ENCODE measurements at regions not wholly inside any gene's neighbourhood (a gene's known extent, or its start where the extent isn't known, plus 50 kb on each side); places are given as distances from the start of the nearest gene placed in this dataset.

DNA sequence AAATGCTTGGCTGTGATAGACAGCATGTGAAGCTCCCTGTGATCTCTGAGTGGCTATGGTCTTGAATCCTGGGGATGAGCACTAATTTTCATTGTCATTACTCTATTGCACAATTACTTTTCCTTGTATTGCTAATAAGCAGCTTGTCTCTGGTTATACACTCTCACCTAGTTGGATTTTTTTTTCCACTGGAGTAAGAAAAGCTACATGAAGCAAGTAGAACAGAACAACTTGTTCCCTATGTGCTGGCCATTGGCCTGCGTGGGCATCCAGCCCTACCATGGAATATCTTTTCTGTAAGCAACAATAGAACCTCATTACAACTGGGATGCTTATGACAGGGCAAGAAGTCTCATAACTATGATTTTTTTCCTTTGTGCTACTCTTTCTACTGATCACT, 807.4 kb downstream of the TNS3 start:
- H3K9me3 ChIP-seq (ENCODE audit: control extremely low read depth in 1 of 3, control insufficient read depth in 2 of 3, insufficient read depth in 1 of 3, low read length in 2 of 3): peaks cover 0 to 3% (median 0%) of the 10 kb centered on the region in 3 donors
- Mint-ChIP-seq H3K4me3 (no peak overlapping the region), H3K27ac (no peak overlapping the region), H3K4me1 (no peaks in the 10 kb centered on the region), H3K9me3 (ENCODE audit: insufficient read depth) (peaks cover 3% of the 10 kb centered on the region), H3K27me3 (no peaks in the 10 kb centered on the region)
- intact Hi-C loops (cut with micrococcal nuclease): no loop called here
- ChIA-PET POLR2A (no interaction called here), CTCF (no interaction called here)
- no peak overlapping the region for H3K4me3 ChIP-seq (ENCODE audit: control extremely low read depth in 1 of 5, extremely low read depth in 1 of 5, insufficient read depth in 1 of 5, low read depth in 2 of 5, low read length in 4 of 5)
- no peaks in the 10 kb centered on the region for H3K36me3 ChIP-seq (replicated peaks in 1 of 2; ENCODE audit: control extremely low read depth in 1 of 2, control insufficient read depth in 1 of 2, extremely low read depth in 1 of 2, insufficient read depth in 2 of 2, low read length in 1 of 2)
- H3K9ac ChIP-seq (ENCODE audit: low read length): no peak overlapping the region
- 86% methylated on average over 1 of the region's 1 CpG for WGBS (ENCODE audit: insufficient coverage)
- H4K20me1 ChIP-seq (ENCODE audit: control insufficient read depth, insufficient read depth, low read length, poor library complexity, severe bottlenecking): no peaks in the 10 kb centered on the region
- H3K79me2 ChIP-seq (ENCODE audit: control insufficient read depth, insufficient read depth, low read length): no peaks in the 10 kb centered on the region
- H3K4me1 ChIP-seq (ENCODE audit: control insufficient read depth in 2 of 2, insufficient read depth in 2 of 2, low read length in 2 of 2): no peaks in the 10 kb centered on the region
- peaks cover 0 to 3% (median 0%) of the 10 kb centered on the region in 4 experiments for H3K27me3 ChIP-seq (replicated peaks in 1 of 4; ENCODE audit: control extremely low read depth in 1 of 4, control insufficient read depth in 3 of 4, insufficient read depth in 4 of 4, low read length in 3 of 4)
- no peak overlapping the region for H2AFZ ChIP-seq (ENCODE audit: insufficient read depth, low read depth, low read length, poor library complexity, severe bottlenecking)
- no peak for TF ChIP-seq EZH2 (IDR thresholded peaks at IDR 0.05; ENCODE audit: borderline replicate concordance, insufficient read depth, low read depth, low read length, poor library complexity, severe bottlenecking)
- TF ChIP-seq, protein P1, sequence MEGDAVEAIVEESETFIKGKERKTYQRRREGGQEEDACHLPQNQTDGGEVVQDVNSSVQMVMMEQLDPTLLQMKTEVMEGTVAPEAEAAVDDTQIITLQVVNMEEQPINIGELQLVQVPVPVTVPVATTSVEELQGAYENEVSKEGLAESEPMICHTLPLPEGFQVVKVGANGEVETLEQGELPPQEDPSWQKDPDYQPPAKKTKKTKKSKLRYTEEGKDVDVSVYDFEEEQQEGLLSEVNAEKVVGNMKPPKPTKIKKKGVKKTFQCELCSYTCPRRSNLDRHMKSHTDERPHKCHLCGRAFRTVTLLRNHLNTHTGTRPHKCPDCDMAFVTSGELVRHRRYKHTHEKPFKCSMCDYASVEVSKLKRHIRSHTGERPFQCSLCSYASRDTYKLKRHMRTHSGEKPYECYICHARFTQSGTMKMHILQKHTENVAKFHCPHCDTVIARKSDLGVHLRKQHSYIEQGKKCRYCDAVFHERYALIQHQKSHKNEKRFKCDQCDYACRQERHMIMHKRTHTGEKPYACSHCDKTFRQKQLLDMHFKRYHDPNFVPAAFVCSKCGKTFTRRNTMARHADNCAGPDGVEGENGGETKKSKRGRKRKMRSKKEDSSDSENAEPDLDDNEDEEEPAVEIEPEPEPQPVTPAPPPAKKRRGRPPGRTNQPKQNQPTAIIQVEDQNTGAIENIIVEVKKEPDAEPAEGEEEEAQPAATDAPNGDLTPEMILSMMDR (IDR thresholded peaks at IDR 0.05): no peak
- DNase-seq (no peak), ATAC-seq (ENCODE audit: low read depth) (no peak)
- no peak overlapping the region for H3K27ac ChIP-seq (ENCODE audit: low read length in 2 of 2)
- H3K4me2 ChIP-seq (replicated peaks; ENCODE audit: low read depth, low read length, poor library complexity, severe bottlenecking): no peak overlapping the region

DNA sequence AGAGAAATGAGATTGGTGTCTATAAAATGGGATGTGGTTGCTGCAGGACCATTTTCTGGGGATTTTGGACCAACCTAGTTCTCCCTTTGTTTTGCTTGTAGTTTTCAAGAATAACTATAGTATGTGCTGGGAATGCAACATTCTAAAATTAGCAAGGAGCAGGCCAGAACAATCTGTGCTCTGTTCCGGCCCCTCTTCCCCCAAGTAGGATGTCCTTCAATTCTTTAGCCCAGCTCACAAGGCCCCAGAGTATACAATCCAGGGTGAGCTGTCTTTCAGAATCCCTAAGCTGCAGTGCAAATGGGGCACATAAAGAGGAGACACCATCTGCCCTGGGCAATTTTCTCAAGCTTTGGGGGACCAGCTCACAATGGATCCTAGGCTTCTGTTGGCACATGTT, 809.1 kb downstream of the TNS3 start:
- no peak for TF ChIP-seq EZH2 (IDR thresholded peaks at IDR 0.05; ENCODE audit: borderline replicate concordance, insufficient read depth, low read depth, low read length, poor library complexity, severe bottlenecking)
- WGBS (ENCODE audit: insufficient coverage): 100% methylated on average over 1 of the region's 1 CpG
- no peak for ATAC-seq (ENCODE audit: low read depth)
- Mint-ChIP-seq H3K27ac (no peak overlapping the region), H3K4me3 (no peak overlapping the region), H3K27me3 (no peaks in the 10 kb centered on the region), H3K9me3 (ENCODE audit: insufficient read depth) (peaks cover 4% of the 10 kb centered on the region), H3K4me1 (no peaks in the 10 kb centered on the region)
- Histone ChIP-seq H4K20me1 (ENCODE audit: control insufficient read depth, insufficient read depth, low read length, poor library complexity, severe bottlenecking) (no peaks in the 10 kb centered on the region), H3K27ac (ENCODE audit: low read length in 2 of 2) (no peak overlapping the region), H3K9me3 (ENCODE audit: control extremely low read depth in 1 of 3, control insufficient read depth in 2 of 3, insufficient read depth in 1 of 3, low read length in 2 of 3) (peaks cover 0 to 7% (median 0%) of the 10 kb centered on the region in 3 donors), H3K79me2 (ENCODE audit: control insufficient read depth, insufficient read depth, low read length) (no peaks in the 10 kb centered on the region), H3K9ac (ENCODE audit: low read length) (no peak overlapping the region), H3K4me2 (replicated peaks; ENCODE audit: low read depth, low read length, poor library complexity, severe bottlenecking) (no peak overlapping the region), H3K4me3 (ENCODE audit: control extremely low read depth in 1 of 5, extremely low read depth in 1 of 5, insufficient read depth in 1 of 5, low read depth in 2 of 5, low read length in 4 of 5) (no peak overlapping the region), H3K36me3 (replicated peaks in 1 of 2; ENCODE audit: control extremely low read depth in 1 of 2, control insufficient read depth in 1 of 2, extremely low read depth in 1 of 2, insufficient read depth in 2 of 2, low read length in 1 of 2) (no peaks in the 10 kb centered on the region), H3K4me1 (ENCODE audit: control insufficient read depth in 2 of 2, insufficient read depth in 2 of 2, low read length in 2 of 2) (no peaks in the 10 kb centered on the region), H2AFZ (ENCODE audit: insufficient read depth, low read depth, low read length, poor library complexity, severe bottlenecking) (no peak overlapping the region), H3K27me3 (replicated peaks in 1 of 4; ENCODE audit: control extremely low read depth in 1 of 4, control insufficient read depth in 3 of 4, insufficient read depth in 4 of 4, low read length in 3 of 4) (no peaks in the 10 kb centered on the region)
- POLR2A ChIA-PET: no interaction called here
- CTCF ChIA-PET: no interaction called here
- intact Hi-C loops (cut with micrococcal nuclease): no loop called here
- DNase-seq: no peak
